Parathyroid adenoma (tissue), 2 donors: ENCODE measurements at regions not wholly inside any gene's neighbourhood (a gene's known extent, or its start where the extent isn't known, plus 50 kb on each side); places are given as distances from the start of the nearest gene placed in this dataset.
"Not testable (repeated sequence)": the region's sequence is repeated elsewhere in the genome, so short reads cannot be mapped to it uniquely, and the experiment has no call there.

Experiments
- H2AFZ ChIP-seq: fragments of 300-600 bp; sonication (generic); one replicate; pipeline ENCODE4 v1.7.0; 2017; ENCODE audit warnings: antibody characterized with exemption, mild to moderate bottlenecking
- H3K27ac ChIP-seq: fragments of 300-600 bp; sonication (generic); one replicate; pipeline ENCODE4 v1.7.0; 2017
- H3K27me3 ChIP-seq: fragments of 300-600 bp; sonication (generic); one replicate; pipeline ENCODE4 v1.7.0; 2017; ENCODE audit warnings: low read length; ENCODE audit not compliant: control insufficient read depth, insufficient read depth
- H3K36me3 ChIP-seq: fragments of 300-600 bp; sonication (generic); one replicate; pipeline ENCODE4 v1.7.0; 2017; ENCODE audit warnings: low read length; ENCODE audit not compliant: control insufficient read depth, insufficient read depth
- H3K4me1 ChIP-seq: fragments of 300-600 bp; sonication (generic); one replicate; pipeline ENCODE4 v1.7.0; 2017; ENCODE audit warnings: control low read depth
- H3K4me2 ChIP-seq: fragments of 300-600 bp; sonication (generic); one replicate; pipeline ENCODE4 v1.7.0; 2017; ENCODE audit warnings: low read length
- H3K4me3 ChIP-seq: fragments of 300-600 bp; sonication (generic); one replicate; pipeline ENCODE4 v1.7.0; 2017; ENCODE audit warnings: low read depth, low read length
- H3K79me2 ChIP-seq: fragments of 300-600 bp; sonication (generic); one replicate; pipeline ENCODE4 v1.7.0; 2017; ENCODE audit warnings: control low read depth
- H3K9ac ChIP-seq: fragments of 300-600 bp; sonication (generic); one replicate; pipeline ENCODE4 v1.7.0; 2017; ENCODE audit warnings: mild to moderate bottlenecking
- H3K9me3 ChIP-seq: fragments of 300-600 bp; sonication (generic); one replicate; pipeline ENCODE4 v1.7.0; 2017; ENCODE audit warnings: low read length; ENCODE audit not compliant: control insufficient read depth
- CTCF ChIP-seq: fragments of 300-600 bp; sonication (generic); IDR thresholded peaks from one replicate; pipeline ENCODE4 v1.7.0; 2017; ENCODE audit warnings: antibody characterized with exemption, mild to moderate bottlenecking
- donor health status: primary hyperparathyroidism.

GRCh38 chr2:111249806-111250205 is 129.1 kb downstream of the BCL2L11 start:
- Histone ChIP-seq H3K9ac (no peak overlapping the region), H3K27me3 (no peaks in the 10 kb centered on the region), H3K9me3 (no peaks in the 10 kb centered on the region), H3K4me3 (no peak overlapping the region), H3K4me1 (no peaks in the 10 kb centered on the region), H3K36me3 (no peaks in the 10 kb centered on the region), H3K27ac (no peak overlapping the region), H3K79me2 (no peaks in the 10 kb centered on the region), H3K4me2 (no peak overlapping the region), H2AFZ (no peak overlapping the region)
- TF ChIP-seq CTCF, result no peak

DNA sequence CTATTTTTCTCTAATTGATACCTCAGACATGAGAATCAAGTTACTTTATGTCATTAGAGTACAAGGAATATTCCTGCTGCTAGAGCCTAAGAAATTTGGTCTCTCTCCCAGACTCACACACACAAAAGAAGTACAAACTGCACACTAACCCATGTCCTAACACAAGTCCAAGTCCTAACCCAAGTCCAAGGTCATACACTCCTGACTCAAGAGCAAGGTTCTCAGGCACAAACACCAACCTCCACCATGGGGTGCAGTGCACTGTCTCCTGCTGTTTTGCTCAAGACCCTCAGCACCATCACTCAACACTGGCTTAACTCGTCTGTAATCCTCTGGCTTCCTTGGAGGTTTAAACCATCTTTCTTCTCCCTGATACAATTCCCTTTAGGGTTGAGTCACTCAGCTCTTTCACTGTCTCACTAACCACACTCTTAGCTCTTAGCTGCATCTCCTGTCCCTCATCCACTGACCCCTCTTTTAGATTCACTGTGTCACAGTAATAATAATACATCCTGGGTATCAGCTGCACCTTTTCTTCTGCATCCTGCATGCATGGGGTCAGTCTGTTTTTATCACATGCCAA is 129.8 kb downstream of the BCL2L11 start:
- H3K9me3 ChIP-seq, result no peaks in the 10 kb centered on the region
- no peaks in the 10 kb centered on the region for H3K27me3 ChIP-seq
- no peak overlapping the region for H3K9ac ChIP-seq
- no peaks in the 10 kb centered on the region for H3K4me1 ChIP-seq
- no peak overlapping the region for H2AFZ ChIP-seq
- no peak overlapping the region for H3K4me3 ChIP-seq
- H3K4me2 ChIP-seq, result no peak overlapping the region
- no peaks in the 10 kb centered on the region for H3K79me2 ChIP-seq
- TF ChIP-seq CTCF, result no peak
- no peak overlapping the region for H3K27ac ChIP-seq
- no peaks in the 10 kb centered on the region for H3K36me3 ChIP-seq

DNA sequence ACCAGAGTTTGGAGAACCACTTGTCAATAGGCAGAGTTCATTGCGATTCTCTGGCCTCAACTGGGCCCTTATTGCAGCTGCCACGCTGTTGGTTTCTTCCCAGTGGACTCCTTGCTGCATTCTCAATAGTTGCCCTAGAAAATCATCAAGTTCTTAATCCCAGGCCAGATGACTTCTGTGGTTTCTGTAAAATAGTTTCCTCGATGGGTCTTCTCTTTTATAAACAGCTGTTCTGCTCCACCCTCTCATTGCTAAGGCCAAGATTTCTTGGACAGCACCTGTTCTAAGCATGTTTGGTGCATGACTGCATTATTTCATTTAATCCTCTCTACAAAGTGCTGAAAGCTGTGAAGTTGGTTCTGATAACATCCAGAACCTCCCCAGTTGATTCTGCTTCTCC is 131.0 kb downstream of the BCL2L11 start:
- Histone ChIP-seq H3K9me3 (no peaks in the 10 kb centered on the region), H3K79me2 (no peaks in the 10 kb centered on the region), H3K4me1 (no peaks in the 10 kb centered on the region), H3K4me2 (no peak overlapping the region), H3K9ac (no peak overlapping the region), H2AFZ (no peak overlapping the region), H3K4me3 (no peak overlapping the region), H3K27ac (no peak overlapping the region), H3K36me3 (no peaks in the 10 kb centered on the region), H3K27me3 (no peaks in the 10 kb centered on the region)
- no peak for TF ChIP-seq CTCF

DNA sequence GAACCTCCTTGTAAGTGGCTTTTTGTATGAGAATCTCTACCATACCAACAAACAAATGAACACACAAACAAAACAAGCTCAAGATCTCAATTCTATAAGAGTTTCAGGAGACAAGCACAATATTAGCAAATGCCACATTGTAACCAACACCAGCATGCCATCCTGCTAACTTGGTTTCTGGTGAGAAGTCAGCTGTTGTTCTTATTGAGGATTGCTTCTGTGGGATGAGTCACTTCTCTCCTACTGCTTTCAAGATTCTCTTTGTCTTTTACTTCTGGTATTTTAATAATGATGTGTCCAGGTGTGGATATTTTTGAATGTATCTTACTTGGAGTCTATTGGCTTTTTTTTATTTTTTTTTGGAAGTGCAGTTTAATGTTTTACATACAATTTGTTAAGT is 131.7 kb downstream of the BCL2L11 start:
- Histone ChIP-seq H3K4me2 (no peak overlapping the region), H2AFZ (no peak overlapping the region), H3K27me3 (no peaks in the 10 kb centered on the region), H3K4me1 (no peaks in the 10 kb centered on the region), H3K79me2 (no peaks in the 10 kb centered on the region), H3K36me3 (no peaks in the 10 kb centered on the region), H3K4me3 (no peak overlapping the region), H3K9me3 (no peaks in the 10 kb centered on the region), H3K9ac (no peak overlapping the region), H3K27ac (no peak overlapping the region)
- TF ChIP-seq CTCF, result no peak

- not testable (repeated sequence) for H3K4me1 ChIP-seq, H3K4me2 ChIP-seq, H3K27me3 ChIP-seq, H3K9ac ChIP-seq, H3K79me2 ChIP-seq, H3K36me3 ChIP-seq, H3K4me3 ChIP-seq, H3K27ac ChIP-seq, H3K9me3 ChIP-seq, H2AFZ ChIP-seq
These were observed 134.2 kb downstream of the BCL2L11 start for GRCh38 chr2:111254916-111255315.

DNA sequence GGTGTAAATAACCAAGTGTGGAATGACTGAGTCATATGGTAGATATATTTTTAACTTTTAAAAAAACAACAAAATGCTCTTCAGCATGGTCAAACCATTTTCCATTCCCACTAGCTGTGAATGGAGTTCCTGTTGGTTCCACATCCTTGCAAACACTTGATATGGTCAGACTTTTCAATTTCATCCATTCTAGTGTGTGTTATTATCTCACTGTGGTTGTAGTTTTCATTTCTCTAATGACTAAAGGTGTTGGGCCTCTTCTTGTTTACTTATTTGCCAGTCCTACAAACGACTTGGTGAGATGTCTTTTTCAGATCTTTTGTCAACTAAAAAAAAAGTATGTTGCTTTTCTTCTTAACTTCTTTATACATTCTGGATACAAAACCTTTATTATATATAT is 135.9 kb downstream of the BCL2L11 start:
- not testable (repeated sequence) for H3K27ac ChIP-seq, H3K27me3 ChIP-seq, H3K79me2 ChIP-seq, H3K9me3 ChIP-seq, H3K4me1 ChIP-seq, H3K9ac ChIP-seq, H2AFZ ChIP-seq, H3K4me2 ChIP-seq, H3K4me3 ChIP-seq, H3K36me3 ChIP-seq

DNA sequence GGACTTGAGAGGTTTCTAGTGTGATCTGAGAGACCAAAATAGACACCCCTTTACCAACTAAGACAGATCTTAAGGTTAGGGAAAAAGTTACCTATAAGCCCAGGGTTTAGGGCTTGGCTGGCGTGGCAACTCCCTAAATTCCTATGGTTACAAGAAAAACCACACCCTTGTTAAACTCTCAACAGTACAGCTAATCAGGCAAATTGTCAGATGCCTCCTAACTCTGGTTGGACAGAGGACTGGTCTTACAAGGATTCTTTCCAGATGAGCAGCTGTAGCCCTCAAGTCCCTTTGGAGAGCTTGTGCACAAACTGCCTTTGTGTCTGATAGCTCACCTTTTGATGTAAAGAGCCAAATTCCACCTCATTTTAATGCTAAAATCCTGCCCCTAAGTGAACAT is 136.9 kb downstream of the BCL2L11 start:
- not testable (repeated sequence) for H2AFZ ChIP-seq, H3K9me3 ChIP-seq, H3K4me2 ChIP-seq, H3K9ac ChIP-seq, H3K27me3 ChIP-seq, H3K36me3 ChIP-seq, H3K27ac ChIP-seq, H3K79me2 ChIP-seq, H3K4me3 ChIP-seq, H3K4me1 ChIP-seq

DNA sequence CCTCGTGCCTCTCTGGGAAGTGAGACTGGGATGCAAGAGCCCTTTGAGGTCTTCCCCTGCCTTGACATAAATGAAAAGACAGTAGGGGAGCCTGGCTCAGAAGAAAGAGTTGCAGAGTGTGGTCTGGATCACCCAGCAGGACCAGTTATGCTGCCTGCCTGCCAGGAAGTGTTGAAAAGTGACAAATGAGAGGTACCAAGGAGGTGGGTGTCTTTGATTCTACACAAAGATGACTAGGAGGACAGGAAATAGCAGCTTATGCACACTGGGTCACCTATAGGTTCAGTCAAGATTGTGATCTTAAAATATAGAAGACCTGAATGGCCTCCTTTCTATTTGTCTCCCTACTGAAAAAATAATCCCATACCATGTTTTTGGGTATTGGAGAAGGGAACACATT is 137.6 kb downstream of the BCL2L11 start:
- not testable (repeated sequence) for H3K4me1 ChIP-seq, H3K4me2 ChIP-seq, H3K9me3 ChIP-seq, H3K36me3 ChIP-seq, H3K4me3 ChIP-seq, H3K27me3 ChIP-seq, H3K9ac ChIP-seq, H3K27ac ChIP-seq, H3K79me2 ChIP-seq, H2AFZ ChIP-seq
